ENCODE measurements at regions not wholly inside any gene's neighbourhood (a gene's known extent, or its start where the extent isn't known, plus 50 kb on each side); places are given as distances from the start of the nearest gene placed in this dataset.

- TF ChIP-seq ESRRA (IDR thresholded peaks at IDR 0.05; ENCODE audit: borderline replicate concordance, low read length) (no peak), BCL3 (IDR thresholded peaks at IDR 0.05) (no peak), TFCP2L1 (CRISPR knock-in tag; IDR thresholded peaks at IDR 0.05) (no peak), EHMT2 (IDR thresholded peaks at IDR 0.05; ENCODE audit: low read depth) (no peak), MYC (IDR thresholded peaks at IDR 0.05; ENCODE audit: borderline replicate concordance, low read length) (no peak), ZSCAN20 (CRISPR knock-in tag; IDR thresholded peaks at IDR 0.05) (no peak), NFE2L2 (conservative IDR thresholded peaks at IDR 0.05; ENCODE audit: low read length) (no peak), RARB (CRISPR knock-in tag; IDR thresholded peaks at IDR 0.05) (no peak), PHF8 (IDR thresholded peaks at IDR 0.05; ENCODE audit: borderline replicate concordance, low read depth) (no peak), E2F6 (IDR thresholded peaks at IDR 0.05; ENCODE audit: borderline replicate concordance, low read depth) (no peak), RCOR1 (IDR thresholded peaks at IDR 0.05; ENCODE audit: low read depth, low read length) (no peak), CHD2 (IDR thresholded peaks at IDR 0.05; ENCODE audit: low read length, partially characterized antibody) (no peak), BHLHE40 (IDR thresholded peaks at IDR 0.05; ENCODE audit: low read depth, low read length) (no peak), HDAC2 (IDR thresholded peaks at IDR 0.05) (no peak), EP300 (IDR thresholded peaks at IDR 0.05) (no peak)
- Histone ChIP-seq H3K4me3 (no peak overlapping the region), H3K27ac (no peak overlapping the region), H3K4me1 (peaks cover 8% of the 10 kb centered on the region; the same call in 2 of the 3 replicates), H3K9me3 (no peaks in the 10 kb centered on the region), H3K4me2 (no peak overlapping the region)
- 22% methylated on average over 1 of the region's 1 CpG for WGBS (ENCODE audit: missing lambda C conversion rate)
- ATAC-seq: no peak
- ChIA-PET CTCF (no interaction called here), POLR2A (no interaction called here)
- FAIRE-seq: no peak
- no peak for DNase-seq (ENCODE audit: low read depth in 1 of 2, low spot score in 1 of 2)
Measured at GRCh38 chr9:81776390-81776789, 87.0 kb upstream of the TLE1 start.

- ATAC-seq: no peak
- no peak for FAIRE-seq
Measured at GRCh38 chr9:81776834-81777233, 87.5 kb upstream of the TLE1 start.

GRCh38 chr9:81777482-81777881, 88.1 kb upstream of the TLE1 start:
- ATAC-seq (no peak), FAIRE-seq (no peak), DNase-seq (ENCODE audit: low read depth in 1 of 2, low spot score in 1 of 2) (no peak)
- H3K4me2 ChIP-seq: no peak overlapping the region
- POLR2A ChIA-PET: no interaction called here
- H3K4me1 ChIP-seq: no peaks in the 10 kb centered on the region
- H3K4me3 ChIP-seq: no peak overlapping the region
- H3K9me3 ChIP-seq: no peaks in the 10 kb centered on the region
- WGBS (ENCODE audit: missing lambda C conversion rate): 59% methylated on average over 3 of the region's 3 CpGs
- CTCF ChIA-PET: interaction anchor here (0.6 kb wide), 1 partner anchor 1066 kb away, joined by 3 read pairs; no protein-coding TSS in a partner anchor
- H3K27ac ChIP-seq: no peak overlapping the region
- TF ChIP-seq HMGXB4 (CRISPR knock-in tag; IDR thresholded peaks at IDR 0.05; ENCODE audit: borderline replicate concordance) (no peak), FOXS1 (CRISPR knock-in tag; IDR thresholded peaks at IDR 0.05) (no peak), REST (IDR thresholded peaks at IDR 0.05) (no peak), RNF2 (IDR thresholded peaks at IDR 0.05; ENCODE audit: borderline replicate concordance, low read depth) (no peak), POLR2AphosphoS2 (conservative IDR thresholded peaks at IDR 0.05; ENCODE audit: low read length) (no peak), CEBPB (IDR thresholded peaks at IDR 0.05) (no peak), SMC3 (IDR thresholded peaks at IDR 0.05) (no peak), ESRRA (IDR thresholded peaks at IDR 0.05; ENCODE audit: borderline replicate concordance, low read length) (no peak), E2F6 (IDR thresholded peaks at IDR 0.05; ENCODE audit: borderline replicate concordance, low read depth) (no peak)

More at GRCh38 chr9:81776834-81777233, 87.5 kb upstream of the TLE1 start:
- Histone ChIP-seq H3K27ac (no peak overlapping the region), H3K4me1 (peaks cover 4% of the 10 kb centered on the region; the same call in 2 of the 3 replicates), H3K4me3 (no peak overlapping the region), H3K4me2 (no peak overlapping the region), H3K9me3 (no peaks in the 10 kb centered on the region)
- WGBS (ENCODE audit: missing lambda C conversion rate): 77% methylated on average over 2 of the region's 2 CpGs
- DNase-seq (ENCODE audit: low read depth in 1 of 2, low spot score in 1 of 2): no peak
- CTCF ChIA-PET: no interaction called here
- TF ChIP-seq MAFK (IDR thresholded peaks at IDR 0.05; ENCODE audit: partially characterized antibody) (no peak), HOXA7 (CRISPR knock-in tag; IDR thresholded peaks at IDR 0.05) (no peak), ZSCAN20 (CRISPR knock-in tag; IDR thresholded peaks at IDR 0.05) (no peak), EHF (CRISPR knock-in tag; IDR thresholded peaks at IDR 0.05) (no peak), TP53 (CRISPR knock-in tag; IDR thresholded peaks at IDR 0.05) (no peak), MAZ (IDR thresholded peaks at IDR 0.05; ENCODE audit: borderline replicate concordance, low read depth, low read length) (no peak), ATOH8 (CRISPR knock-in tag; IDR thresholded peaks at IDR 0.05; ENCODE audit: low read depth) (no peak), JUNB (IDR thresholded peaks at IDR 0.05) (no peak)
- POLR2A ChIA-PET: no interaction called here
